Body of pancreas (tissue), 4 donors: ENCODE measurements at regions not wholly inside any gene's neighbourhood (a gene's known extent, or its start where the extent isn't known, plus 50 kb on each side); places are given as distances from the start of the nearest gene placed in this dataset.

ENCODE experiments used
- CTCF ChIP-seq, 7 experiments: fragments of 450-650 bp in 4 of 7; fragments of 200-600 bp in 3 of 7; sonication (generic) in 3 of 7; IDR thresholded peaks; one replicate each; pipeline ENCODE4 v1.5.1; 2016 to 2019; ENCODE audit warnings: antibody characterized with exemption in 7 of 7
- POLR2A ChIP-seq, 3 donors: fragments of 450-650 bp; IDR thresholded peaks; one replicate each; pipeline ENCODE4 v1.6.1; 2016; ENCODE audit warnings: antibody characterized with exemption in 3 of 3, mild to moderate bottlenecking in 2 of 3

GRCh38 chr6:113405326-113406047 is 451.7 kb upstream of the MARCKS start:
- TF ChIP-seq POLR2A (IDR thresholded peaks at IDR 0.05) (no peak), CTCF (IDR thresholded peaks at IDR 0.05) (no peak)
